HG02938 (cell line): ENCODE measurements at regions not wholly inside any gene's neighbourhood (a gene's known extent, or its start where the extent isn't known, plus 50 kb on each side); places are given as distances from the start of the nearest gene placed in this dataset.
"Not testable (repeated sequence)": the region's sequence is repeated elsewhere in the genome, so short reads cannot be mapped to it uniquely, and the experiment has no call there.

Experiments used
- ATAC-seq: cut with Tn5 transposase; IDR thresholded peaks from one replicate; pipeline ENCODE4 v1.9.1; 2021; ENCODE audit warnings: mild to moderate bottlenecking, moderate library complexity; ENCODE audit not compliant: unreplicated experiment

GRCh38 chr10:31179091-31179680 is 139.8 kb upstream of the ZEB1 start:
- ATAC-seq: no peak

- ATAC-seq: no peak
Observed at GRCh38 chr10:31186225-31187000, 132.6 kb upstream of the ZEB1 start.

GRCh38 chr10:31187182-31187581 is 131.8 kb upstream of the ZEB1 start:
- no peak for ATAC-seq

- no peak for ATAC-seq
Observed at GRCh38 chr10:31187607-31188210, 131.3 kb upstream of the ZEB1 start.

GRCh38 chr10:31188792-31189406 is 130.1 kb upstream of the ZEB1 start:
- no peak for ATAC-seq

GRCh38 chr10:31190488-31190887 is 128.5 kb upstream of the ZEB1 start:
- no peak for ATAC-seq

GRCh38 chr10:31192475-31192874 is 126.5 kb upstream of the ZEB1 start:
- no peak for ATAC-seq

- ATAC-seq: no peak
Observed at GRCh38 chr10:31194986-31195385, 124.0 kb upstream of the ZEB1 start.

- ATAC-seq: no peak
Observed at GRCh38 chr10:31197886-31198285, 121.1 kb upstream of the ZEB1 start.

- ATAC-seq: no peak
Observed at GRCh38 chr10:31204090-31204489, 114.9 kb upstream of the ZEB1 start.

- ATAC-seq: no peak
Observed at GRCh38 chr10:31207636-31208035, 111.4 kb upstream of the ZEB1 start.

- ATAC-seq: no peak
Observed at GRCh38 chr10:31209478-31209877, 109.5 kb upstream of the ZEB1 start.

- no peak for ATAC-seq
Observed at GRCh38 chr10:31210190-31210589, 108.8 kb upstream of the ZEB1 start.

- ATAC-seq: no peak
Observed at GRCh38 chr10:31213959-31214358, 105.1 kb upstream of the ZEB1 start.

GRCh38 chr10:31215052-31215451 is 104.0 kb upstream of the ZEB1 start:
- no peak for ATAC-seq

- no peak for ATAC-seq
Observed at GRCh38 chr10:31219306-31219705, 99.7 kb upstream of the ZEB1 start.

GRCh38 chr10:31228780-31229179 is 90.2 kb upstream of the ZEB1 start:
- not testable (repeated sequence) for ATAC-seq

- no peak for ATAC-seq
Observed at GRCh38 chr10:31239961-31240360, 79.1 kb upstream of the ZEB1 start.

GRCh38 chr10:31242902-31243301 is 76.1 kb upstream of the ZEB1 start:
- ATAC-seq: no peak

- ATAC-seq: not testable (repeated sequence)
Observed at GRCh38 chr10:31251118-31251517, 67.9 kb upstream of the ZEB1 start.

- no peak for ATAC-seq
Observed at GRCh38 chr10:31253237-31253636, 65.8 kb upstream of the ZEB1 start.
